ENCODE measurements at regions not wholly inside any gene's neighbourhood (a gene's known extent, or its start where the extent isn't known, plus 50 kb on each side); places are given as distances from the start of the nearest gene placed in this dataset.
A peak's percentile ranks its signal among the peaks of the same experiment; 100 is the strongest.
"Not testable (repeated sequence)": the region's sequence is repeated elsewhere in the genome, so short reads cannot be mapped to it uniquely, and the experiment has no call there.

DNA sequence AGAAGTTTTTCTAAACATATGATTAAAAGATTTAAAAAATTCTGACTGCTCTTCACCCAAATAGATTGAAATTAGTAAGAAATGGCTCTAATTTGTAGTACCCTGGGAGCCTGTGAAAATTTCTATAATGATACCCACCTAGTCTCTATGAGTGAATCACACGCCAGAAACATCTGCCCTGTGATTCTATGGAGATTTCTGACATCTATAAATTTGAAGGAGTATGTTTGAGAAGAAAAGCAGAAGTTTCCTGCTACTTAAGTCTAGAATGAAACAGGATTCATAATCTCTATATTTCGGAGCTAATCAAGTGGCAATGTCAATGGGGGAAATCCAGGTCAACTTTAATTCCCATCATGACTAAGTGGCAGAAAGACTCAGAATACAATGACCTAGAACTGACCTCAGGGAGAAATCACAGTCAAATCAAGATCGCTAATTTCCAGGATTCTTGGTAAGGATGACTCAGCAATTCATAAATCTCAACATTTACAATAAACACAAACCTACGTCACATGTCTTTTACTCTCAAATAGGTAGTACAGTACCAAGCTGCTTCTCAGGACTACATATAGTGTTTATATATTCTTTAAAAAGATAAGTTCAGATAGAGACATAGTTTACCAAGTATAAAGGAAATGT is 186.2 kb upstream of the TNFAIP3 start:
- DNase-seq, result no peak
- TF ChIP-seq POLR2A (IDR thresholded peaks at IDR 0.05; ENCODE audit: low read length), result no peak
- TF ChIP-seq GATA1 (IDR thresholded peaks at IDR 0.05; ENCODE audit: low read depth, low read length), result no peak

DNA sequence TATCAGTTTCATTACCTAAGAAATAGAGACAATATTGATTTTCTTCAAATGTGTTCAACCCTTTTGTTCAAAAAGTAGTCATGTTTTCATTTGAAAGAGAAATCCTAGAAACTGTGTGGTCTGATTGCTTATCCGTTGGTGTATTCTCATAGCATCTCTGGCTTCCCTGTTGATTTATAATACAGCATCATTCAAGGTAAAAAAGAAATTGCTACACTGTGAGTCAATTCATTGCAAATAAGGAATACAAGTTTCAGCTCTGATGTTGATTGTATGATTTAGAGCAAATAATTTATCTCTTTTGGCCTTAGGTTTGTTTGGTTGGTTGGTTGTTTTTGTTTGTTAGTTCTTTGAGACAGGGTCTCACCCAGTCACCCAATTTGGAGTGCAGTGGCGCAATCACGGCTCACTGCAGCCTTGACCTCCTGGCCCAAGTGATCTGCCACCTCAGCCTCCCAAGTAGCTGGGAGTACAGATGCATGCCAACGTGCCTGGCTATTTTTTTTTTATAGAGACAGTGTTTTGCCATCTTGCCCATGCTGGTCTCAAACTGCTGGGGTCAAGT is 185.5 kb upstream of the TNFAIP3 start:
- TF ChIP-seq GATA1 (IDR thresholded peaks at IDR 0.05; ENCODE audit: low read depth, low read length), result no peak
- TF ChIP-seq POLR2A (IDR thresholded peaks at IDR 0.05; ENCODE audit: low read length), result no peak
- DNase-seq, result no peak

- not testable (repeated sequence) for DNase-seq
These were observed 184.4 kb upstream of the TNFAIP3 start for GRCh38 chr6:137682658-137683057.

DNA sequence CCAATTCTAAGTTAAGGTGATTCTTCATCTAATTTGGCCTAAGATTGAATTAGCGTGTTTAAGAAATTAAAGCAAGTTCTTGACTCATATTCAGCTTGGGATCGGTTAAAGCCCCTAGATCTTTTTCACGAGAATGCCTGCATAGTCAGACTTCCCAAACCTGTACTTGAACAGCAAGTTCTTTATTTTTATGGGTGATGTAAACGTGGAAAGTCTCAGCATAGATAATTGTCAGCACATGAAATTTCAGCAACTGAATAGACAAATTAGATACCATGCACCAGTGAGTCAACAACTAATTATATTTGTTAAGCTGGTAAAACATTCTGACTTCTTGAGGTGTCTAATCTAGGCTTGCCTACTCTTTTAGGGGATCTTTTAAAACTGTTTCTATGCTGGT is 183.1 kb upstream of the TNFAIP3 start:
- DNase-seq, result no peak

GRCh38 chr6:137685798-137686375 is 181.2 kb upstream of the TNFAIP3 start:
- DNase-seq, result no peak
- no peak for TF ChIP-seq POLR2A (IDR thresholded peaks at IDR 0.05; ENCODE audit: low read length)
- TF ChIP-seq GATA1 (IDR thresholded peaks at IDR 0.05; ENCODE audit: low read depth, low read length), result no peak

More for the DNA sequence above, 183.1 kb upstream of the TNFAIP3 start:
- no peak for TF ChIP-seq GATA1 (IDR thresholded peaks at IDR 0.05; ENCODE audit: low read depth, low read length)
- no peak for TF ChIP-seq POLR2A (IDR thresholded peaks at IDR 0.05; ENCODE audit: low read length)

GRCh38 chr6:137687818-137688217 is 179.2 kb upstream of the TNFAIP3 start:
- DNase-seq, result no peak
- TF ChIP-seq POLR2A (IDR thresholded peaks at IDR 0.05; ENCODE audit: low read length), result no peak
- no peak for TF ChIP-seq GATA1 (IDR thresholded peaks at IDR 0.05; ENCODE audit: low read depth, low read length)

GRCh38 chr6:137688230-137688971 is 178.7 kb upstream of the TNFAIP3 start:
- no peak for DNase-seq
- TF ChIP-seq POLR2A (IDR thresholded peaks at IDR 0.05; ENCODE audit: low read length), result no peak
- TF ChIP-seq GATA1 (IDR thresholded peaks at IDR 0.05; ENCODE audit: low read depth, low read length), result no peak

DNA sequence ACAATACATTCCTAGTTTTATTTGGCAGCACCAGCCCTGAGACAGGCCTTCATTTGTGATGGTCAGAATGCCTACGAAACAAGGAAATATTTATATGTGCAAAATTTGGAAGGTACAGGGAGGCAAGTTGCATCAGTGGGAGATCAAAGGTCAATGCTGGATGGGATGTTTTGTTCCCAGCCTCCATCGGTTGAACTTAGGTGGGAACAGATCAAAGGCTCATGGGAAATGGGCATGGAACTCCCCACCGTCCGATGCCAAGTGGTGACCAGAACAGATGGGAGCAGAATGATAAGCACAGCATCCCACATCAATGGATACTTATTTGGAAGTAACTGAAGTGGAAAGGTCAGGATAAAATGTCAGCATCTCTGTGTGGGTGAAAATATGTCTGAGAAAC is 177.7 kb upstream of the TNFAIP3 start:
- TF ChIP-seq POLR2A (IDR thresholded peaks at IDR 0.05; ENCODE audit: low read length) (no peak), GATA1 (IDR thresholded peaks at IDR 0.05; ENCODE audit: low read depth, low read length) (no peak)
- no peak for DNase-seq

DNA sequence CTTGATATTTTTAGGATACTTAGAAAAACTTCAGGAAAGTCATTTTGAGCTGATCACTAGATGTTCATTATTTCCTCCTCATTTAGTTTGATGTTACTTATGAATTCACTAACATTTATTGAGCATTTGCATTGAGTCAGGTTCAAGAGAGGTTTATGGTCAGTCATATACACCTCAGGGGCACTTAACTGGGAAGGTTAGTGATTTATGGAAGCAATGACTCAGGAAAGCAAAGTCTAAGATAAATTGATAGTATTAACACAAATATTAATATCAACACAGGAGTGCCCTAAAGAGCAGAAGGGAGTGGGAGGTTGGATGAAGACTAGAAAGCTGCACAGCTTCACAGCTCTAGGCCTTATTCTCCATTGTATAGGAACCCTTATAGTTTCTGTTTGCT is 177.0 kb upstream of the TNFAIP3 start:
- no peak for DNase-seq
- TF ChIP-seq POLR2A (IDR thresholded peaks at IDR 0.05; ENCODE audit: low read length) (no peak), GATA1 (IDR thresholded peaks at IDR 0.05; ENCODE audit: low read depth, low read length) (no peak)

- DNase-seq, result peak in 1 of 2 experiments; percentile 12
- TF ChIP-seq POLR2A (IDR thresholded peaks at IDR 0.05; ENCODE audit: low read length) (no peak), GATA1 (IDR thresholded peaks at IDR 0.05; ENCODE audit: low read depth, low read length) (no peak)
These were observed 176.3 kb upstream of the TNFAIP3 start for GRCh38 chr6:137690721-137691120.

- no peak for TF ChIP-seq GATA1 (IDR thresholded peaks at IDR 0.05; ENCODE audit: low read depth, low read length)
- TF ChIP-seq POLR2A (IDR thresholded peaks at IDR 0.05; ENCODE audit: low read length), result no peak
- no peak for DNase-seq
These were observed 174.8 kb upstream of the TNFAIP3 start for GRCh38 chr6:137692308-137692707.

GRCh38 chr6:137692806-137693205 is 174.3 kb upstream of the TNFAIP3 start:
- peak in 1 of 2 experiments; percentile 47 for DNase-seq
- TF ChIP-seq GATA1 (IDR thresholded peaks at IDR 0.05; ENCODE audit: low read depth, low read length) (no peak), POLR2A (IDR thresholded peaks at IDR 0.05; ENCODE audit: low read length) (no peak)

DNA sequence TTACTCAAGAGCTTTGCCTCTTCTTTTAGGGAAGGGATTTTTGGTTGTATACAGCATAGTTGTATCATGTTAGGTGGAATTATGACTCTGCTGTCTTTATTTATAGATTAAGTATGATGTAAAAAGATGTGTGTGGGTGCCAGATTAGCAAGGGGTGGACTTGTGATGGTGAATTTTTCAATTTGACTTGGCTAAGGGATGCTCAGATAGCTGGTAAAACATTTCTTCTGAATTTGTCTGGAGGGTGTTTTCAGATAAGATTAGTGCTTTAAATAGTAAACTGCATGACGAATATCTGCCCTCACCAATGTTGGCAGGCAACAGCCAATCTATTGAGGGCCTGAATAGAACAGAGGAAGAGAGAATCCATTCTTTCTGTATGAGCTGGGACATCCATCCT is 173.3 kb upstream of the TNFAIP3 start:
- DNase-seq, result peak; percentile 84 to 89
- TF ChIP-seq POLR2A (IDR thresholded peaks at IDR 0.05; ENCODE audit: low read length), result no peak
- TF ChIP-seq GATA1 (IDR thresholded peaks at IDR 0.05; ENCODE audit: low read depth, low read length), result no peak

DNA sequence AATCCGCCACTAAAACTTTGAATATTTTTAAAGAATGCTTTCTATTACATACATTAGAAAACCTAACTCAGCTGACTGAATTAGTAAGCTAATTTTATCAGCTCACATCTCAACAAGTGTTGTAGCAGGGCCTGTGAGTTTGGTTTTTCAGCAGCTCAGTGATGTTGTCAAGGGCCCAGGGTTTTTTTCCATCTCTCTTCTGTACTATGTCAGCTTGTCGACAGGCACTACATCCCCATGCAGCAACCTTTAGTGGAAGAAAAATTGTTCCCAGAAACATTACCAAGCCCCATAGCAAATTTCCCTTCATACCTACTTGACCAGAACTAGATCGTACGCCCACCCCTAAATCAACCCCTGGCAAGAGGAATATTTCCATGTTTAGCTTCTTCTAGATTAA is 170.3 kb upstream of the TNFAIP3 start:
- DNase-seq, result no peak
- TF ChIP-seq GATA1 (IDR thresholded peaks at IDR 0.05; ENCODE audit: low read depth, low read length) (no peak), POLR2A (IDR thresholded peaks at IDR 0.05; ENCODE audit: low read length) (no peak)
